Endothelial cell of umbilical vein (primary cell): ENCODE measurements at regions not wholly inside any gene's neighbourhood (a gene's known extent, or its start where the extent isn't known, plus 50 kb on each side); places are given as distances from the start of the nearest gene placed in this dataset.

Experiments used
- BruUV-seq: library from RNA; stranded (reverse); fragments of 400-500 nt; replicated peaks from 2 replicates; lab custom pipeline; 2021; lab: Mats Ljungman, UMichigan
- CTCF ChIA-PET: fragments of 300-600, 350-600 bp; sonication (Branson Sonifier 250); formaldehyde crosslinking; loops from one replicate; lab custom pipeline; 2021; ENCODE audit warnings: antibody characterized with exemption, inconsistent platforms; lab: Charles Lee
- POLR2A ChIA-PET: fragments of 300-600, 350-600 bp; sonication (Branson Sonifier 250); formaldehyde crosslinking; loops from one replicate; lab custom pipeline; 2021; ENCODE audit warnings: antibody characterized with exemption, inconsistent platforms; lab: Charles Lee
- DNase-seq: peaks from one replicate; pipeline ENCODE4 v3.0.0-alpha.2; 2011; ENCODE audit warnings: low read depth, low spot score
- FAIRE-seq: peaks from 2 replicates; lab custom pipeline; 2011; peaks lifted over from hg19 to GRCh38; lab: Jason Lieb, UNC
- H2AFZ ChIP-seq: 2 replicates; pipeline ENCODE4 v1.6.0; 2012; ENCODE audit warnings: low read depth, low read length, control low read depth, inconsistent platforms
- H3K27ac ChIP-seq: 2 replicates; pipeline ENCODE4 v1.5.1; 2011; ENCODE audit warnings: low read depth, mild to moderate bottlenecking, control low read depth, low read length, moderate library complexity; ENCODE audit not compliant: insufficient read depth
- H3K27me3 ChIP-seq, 2 experiments: 2 replicates each; pipeline versions ENCODE4 v1.6.0 to v1.6.1; 2011; ENCODE audit warnings: low read length in 2 of 2, mixed read lengths in 1 of 2; ENCODE audit not compliant: control insufficient read depth in 2 of 2, insufficient read depth in 2 of 2
- H3K36me3 ChIP-seq, 2 experiments: 2 replicates in 1 of 2; 3 replicates in 1 of 2; pipeline ENCODE4 v1.5.1; 2011; ENCODE audit warnings: low read length in 2 of 2, mild to moderate bottlenecking in 1 of 2, moderate library complexity in 1 of 2; ENCODE audit not compliant: control insufficient read depth in 2 of 2, insufficient read depth in 2 of 2; ENCODE audit errors: extremely low read depth in 1 of 2
- H3K4me1 ChIP-seq: 3 replicates; pipeline ENCODE4 v1.5.1; 2011; ENCODE audit warnings: mild to moderate bottlenecking, low read length; ENCODE audit not compliant: control insufficient read depth, insufficient read depth; ENCODE audit errors: extremely low read depth
- H3K4me2 ChIP-seq: 2 replicates; pipeline ENCODE4 v1.6.1; 2011; ENCODE audit warnings: low read length, control low read depth, mixed read lengths; ENCODE audit not compliant: insufficient read depth
- H3K4me3 ChIP-seq, 3 experiments: fragments of 200-600 bp in 1 of 3; sonication (generic), shearing (Covaris generic) in 1 of 3; replicated peaks in 1 of 3; 2 replicates each; pipeline ENCODE4 v1.5.1; 2011 to 2016; ENCODE audit warnings: control low read depth in 3 of 3, low read length in 3 of 3, mild to moderate bottlenecking in 2 of 3, inconsistent platforms in 1 of 3, low read depth in 1 of 3, moderate library complexity in 1 of 3; ENCODE audit not compliant: insufficient read depth in 1 of 3
- H3K79me2 ChIP-seq: 2 replicates; pipeline ENCODE4 v1.6.0; 2012; ENCODE audit warnings: low read length, inconsistent platforms; ENCODE audit not compliant: control insufficient read depth, insufficient read depth
- H3K9ac ChIP-seq: replicated peaks from 2 replicates; pipeline ENCODE3; 2011; ENCODE audit warnings: low read length, control low read depth; ENCODE audit not compliant: insufficient read depth; ENCODE audit errors: extremely low read depth
- H3K9me1 ChIP-seq: replicated peaks from 3 replicates; pipeline ENCODE4 v1.6.0; 2011; ENCODE audit warnings: mild to moderate bottlenecking, low read length; ENCODE audit not compliant: control insufficient read depth, insufficient read depth; ENCODE audit errors: extremely low read depth
- H3K9me3 ChIP-seq: replicated peaks from 2 replicates; pipeline ENCODE4 v1.5.1; 2012; ENCODE audit warnings: low read length, inconsistent platforms; ENCODE audit not compliant: control insufficient read depth, insufficient read depth
- H4K20me1 ChIP-seq: replicated peaks from 2 replicates; pipeline ENCODE3; 2011; ENCODE audit warnings: mild to moderate bottlenecking, low read length; ENCODE audit not compliant: control insufficient read depth, insufficient read depth; ENCODE audit errors: extremely low read depth
- EZH2 ChIP-seq: IDR thresholded peaks from 2 replicates; pipeline ENCODE4 v1.6.1; 2012; ENCODE audit warnings: borderline replicate concordance, low read depth, mild to moderate bottlenecking, moderate library complexity, low read length, inconsistent platforms; ENCODE audit not compliant: severe bottlenecking
- FOS ChIP-seq: IDR thresholded peaks from 2 replicates; pipeline ENCODE4 v1.6.1; 2011; ENCODE audit warnings: mild to moderate bottlenecking, low read length, moderate library complexity, borderline replicate concordance; ENCODE audit not compliant: insufficient read depth
- GATA2 ChIP-seq: IDR thresholded peaks from 2 replicates; pipeline ENCODE4 v1.7.0; 2011; ENCODE audit warnings: low read depth, mild to moderate bottlenecking, moderate library complexity, mixed read lengths, low read length; ENCODE audit not compliant: insufficient read length, insufficient read depth
- JUN ChIP-seq: IDR thresholded peaks from 2 replicates; pipeline ENCODE4 v1.6.1; 2011; ENCODE audit warnings: borderline replicate concordance, low read depth; ENCODE audit not compliant: insufficient read length, insufficient read depth
- MYC ChIP-seq: IDR thresholded peaks from one replicate; pipeline ENCODE4 v1.6.1; 2011; ENCODE audit warnings: mild to moderate bottlenecking, low read depth, low read length
- dilution Hi-C: fragments of 300-500 bp; cut with MboI; formaldehyde crosslinking; loops from one replicate; pipeline ENCODE4 v1.15.0; 2019; ENCODE audit warnings: low sequenced_read_pairs; ENCODE audit not compliant: extremely low pct_ligation_motif_present
- intact Hi-C: fragments of 100-400 bp; cut with micrococcal nuclease; formaldehyde crosslinking; loops from one replicate; pipeline ENCODE4 v1.10.0; 2022

DNA sequence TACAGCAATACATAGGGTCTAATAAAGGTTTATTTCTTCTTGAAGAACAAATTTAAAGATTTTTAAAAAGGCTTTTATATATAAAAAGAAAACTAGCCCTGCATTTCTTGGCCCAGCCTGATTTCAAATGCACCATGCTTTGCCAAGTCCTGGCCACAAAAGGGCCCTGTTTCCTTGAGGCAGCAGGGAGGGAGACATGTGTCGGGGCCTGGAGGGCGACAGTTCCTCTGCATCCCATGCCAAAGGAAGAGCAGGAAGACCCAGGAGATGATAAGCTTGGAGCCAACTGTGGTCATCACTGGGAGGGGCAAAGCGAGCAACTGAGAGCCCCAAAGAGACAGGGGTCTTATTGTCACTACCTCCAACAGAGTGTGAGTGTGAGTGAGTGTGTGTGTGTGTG is 571.5 kb upstream of the PSMD7 start:
- FAIRE-seq (no peak), DNase-seq (no peak)
- Histone ChIP-seq H4K20me1 (no peaks in the 10 kb centered on the region), H3K4me3 (no peak overlapping the region), H3K27ac (no peak overlapping the region), H3K4me2 (no peak overlapping the region), H3K9me3 (no peaks in the 10 kb centered on the region), H3K9ac (no peak overlapping the region), H3K4me1 (no peaks in the 10 kb centered on the region), H2AFZ (no peak overlapping the region), H3K36me3 (no peaks in the 10 kb centered on the region), H3K27me3 (no peaks in the 10 kb centered on the region), H3K79me2 (no peaks in the 10 kb centered on the region), H3K9me1 (no peaks in the 10 kb centered on the region)
- POLR2A ChIA-PET: no interaction called here
- no TSS peak for BruUV-seq
- dilution Hi-C loops: no loop called here
- CTCF ChIA-PET: no interaction called here
- intact Hi-C loops: no loop called here
- TF ChIP-seq GATA2 (no peak), MYC (no peak), JUN (no peak)

DNA sequence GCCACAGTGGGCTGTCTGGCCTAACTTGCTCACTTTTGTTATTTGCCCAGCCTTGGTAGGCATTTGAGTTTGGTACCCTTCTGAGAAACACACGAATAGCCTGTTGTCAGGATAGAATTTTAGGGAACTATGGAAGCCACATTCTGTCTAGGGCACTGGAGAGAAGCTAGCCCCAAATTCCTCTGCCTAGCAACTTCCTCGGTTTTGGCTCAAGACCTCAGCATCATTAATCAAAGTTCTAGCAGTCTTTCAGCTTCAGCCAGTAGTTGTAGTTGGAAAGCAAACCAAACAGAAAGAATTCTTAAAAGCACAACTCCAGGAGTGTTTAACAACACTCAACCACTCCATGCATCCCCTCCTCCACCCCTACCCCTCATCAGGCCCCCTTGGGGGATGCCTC is 572.1 kb upstream of the PSMD7 start:
- Histone ChIP-seq H3K4me3 (no peak overlapping the region), H3K9me3 (no peaks in the 10 kb centered on the region), H3K27me3 (no peaks in the 10 kb centered on the region), H3K4me1 (no peaks in the 10 kb centered on the region), H3K9ac (no peak overlapping the region), H3K4me2 (no peak overlapping the region), H3K9me1 (no peaks in the 10 kb centered on the region), H4K20me1 (no peaks in the 10 kb centered on the region), H3K27ac (no peak overlapping the region), H3K36me3 (no peaks in the 10 kb centered on the region), H2AFZ (no peak overlapping the region), H3K79me2 (no peaks in the 10 kb centered on the region)
- FAIRE-seq: no peak
- TF ChIP-seq EZH2 (no peak), FOS (no peak)
- DNase-seq: no peak
- intact Hi-C loops (no loop called here), dilution Hi-C loops (no loop called here)
- ChIA-PET POLR2A (no interaction called here), CTCF (no interaction called here)
- BruUV-seq: no TSS peak
